ENCODE measurements at regions not wholly inside any gene's neighbourhood (a gene's known extent, or its start where the extent isn't known, plus 50 kb on each side); places are given as distances from the start of the nearest gene placed in this dataset.

GRCh38 chr5:68086857-68087256 lies 128.7 kb upstream of the PIK3R1 start:
- no peak for TF ChIP-seq POLR2A (IDR thresholded peaks at IDR 0.05)
- TF ChIP-seq CTCF (IDR thresholded peaks at IDR 0.05) = no peak
- no peak for TF ChIP-seq EP300 (IDR thresholded peaks at IDR 0.05)
